ENCODE measurements at regions not wholly inside any gene's neighbourhood (a gene's known extent, or its start where the extent isn't known, plus 50 kb on each side); places are given as distances from the start of the nearest gene placed in this dataset.

GRCh38 chr12:82608706-82609105 lies 78.0 kb upstream of the TMTC2 start:
- Histone ChIP-seq H3K27me3 (ENCODE audit: control insufficient read depth, insufficient read depth, low read length) (no peaks in the 10 kb centered on the region), H3K27ac (ENCODE audit: insufficient read depth, low read length) (no peak overlapping the region), H4K5ac (ENCODE audit: low read depth, low read length) (no peak overlapping the region), H2AK9ac (replicated peaks; ENCODE audit: low read depth, low read length, poor library complexity) (no peak overlapping the region), H3K9me3 (ENCODE audit: control insufficient read depth, insufficient read depth, low read length) (no peaks in the 10 kb centered on the region; the same call in 1 of the 2 replicates), H3K4me2 (ENCODE audit: low read depth, low read length) (no peak overlapping the region), H3K4me1 (ENCODE audit: control insufficient read depth, insufficient read depth, low read length) (no peaks in the 10 kb centered on the region), H3K4me3 (ENCODE audit: insufficient read depth, low read depth, low read length) (no peak overlapping the region), H2BK5ac (ENCODE audit: low read depth, low read length, poor library complexity, severe bottlenecking) (no peak overlapping the region), H3K56ac (ENCODE audit: extremely low read depth, insufficient read depth, low read length) (no peak overlapping the region), H2BK120ac (ENCODE audit: low read depth, low read length) (no peak overlapping the region), H3K18ac (ENCODE audit: low read depth, low read length) (no peak overlapping the region), H3K23ac (ENCODE audit: low read depth, low read length) (no peak overlapping the region), H4K20me1 (ENCODE audit: insufficient read depth, low read length) (no peaks in the 10 kb centered on the region), H3K4ac (ENCODE audit: low read depth, low read length) (no peak overlapping the region), H4K91ac (ENCODE audit: insufficient read depth, low read depth, low read length) (no peak overlapping the region), H2AK5ac (ENCODE audit: low read depth, low read length) (no peak overlapping the region), H3K14ac (replicated peaks; ENCODE audit: low read depth, low read length) (no peak overlapping the region), H2BK15ac (ENCODE audit: low read depth, low read length) (no peak overlapping the region), H3K79me1 (ENCODE audit: low read depth in 1 of 2, low read length in 2 of 2) (no peaks in the 10 kb centered on the region), H2AFZ (replicated peaks; ENCODE audit: low read length, poor library complexity) (no peak overlapping the region), H4K8ac (ENCODE audit: low read depth in 2 of 2, low read length in 2 of 2) (no peak overlapping the region), H3K9ac (ENCODE audit: low read depth, low read length) (no peak overlapping the region), H2BK20ac (ENCODE audit: low read depth, low read length) (no peak overlapping the region), H3K9me1 (ENCODE audit: insufficient read depth, low read length) (no peaks in the 10 kb centered on the region), H3K36me3 (ENCODE audit: control insufficient read depth, insufficient read depth, low read length) (no peaks in the 10 kb centered on the region)
- ATAC-seq (ENCODE audit: low read depth) = peak; percentile 54
- no TSS peak for BruUV-seq (replicated peaks)
- intact Hi-C loops (cut with micrococcal nuclease) = no loop called here
- TF ChIP-seq, protein P1, sequence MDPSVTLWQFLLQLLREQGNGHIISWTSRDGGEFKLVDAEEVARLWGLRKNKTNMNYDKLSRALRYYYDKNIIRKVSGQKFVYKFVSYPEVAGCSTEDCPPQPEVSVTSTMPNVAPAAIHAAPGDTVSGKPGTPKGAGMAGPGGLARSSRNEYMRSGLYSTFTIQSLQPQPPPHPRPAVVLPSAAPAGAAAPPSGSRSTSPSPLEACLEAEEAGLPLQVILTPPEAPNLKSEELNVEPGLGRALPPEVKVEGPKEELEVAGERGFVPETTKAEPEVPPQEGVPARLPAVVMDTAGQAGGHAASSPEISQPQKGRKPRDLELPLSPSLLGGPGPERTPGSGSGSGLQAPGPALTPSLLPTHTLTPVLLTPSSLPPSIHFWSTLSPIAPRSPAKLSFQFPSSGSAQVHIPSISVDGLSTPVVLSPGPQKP (IDR thresholded peaks at IDR 0.05; ENCODE audit: borderline replicate concordance, low read depth, low read length) = no peak
- TF ChIP-seq MXI1 (IDR thresholded peaks at IDR 0.05; ENCODE audit: borderline replicate concordance, low read depth, low read length) (no peak), FOS (IDR thresholded peaks at IDR 0.05; ENCODE audit: low read depth, low read length) (no peak), USF2 (IDR thresholded peaks at IDR 0.05; ENCODE audit: low read depth, low read length) (no peak), MAFK (IDR thresholded peaks at IDR 0.05; ENCODE audit: low read depth, low read length) (no peak), RFX5 (IDR thresholded peaks at IDR 0.05; ENCODE audit: low read depth, low read length) (no peak), CEBPB (IDR thresholded peaks at IDR 0.05; ENCODE audit: low read depth, low read length) (no peak), NFE2L2 (IDR thresholded peaks at IDR 0.05; ENCODE audit: low read depth, low read length) (no peak), SMC3 (IDR thresholded peaks at IDR 0.05; ENCODE audit: low read depth, low read length) (no peak)
- in situ Hi-C loops (cut with MboI; ENCODE audit: low sequenced_read_pairs) = no loop called here
- ChIA-PET POLR2A (ENCODE audit: unreplicated experiment) (no interaction called here), CTCF (no interaction called here)
- DNase-seq = peak; percentile 2
- WGBS, 2 experiments (ENCODE audit: extremely low coverage in 2 of 2, insufficient read length in 1 of 2) = no CpG with 5 or more reads among the region's 1 CpG
- dilution Hi-C loops (cut with HindIII; ENCODE audit: low sequenced_read_pairs, unreplicated experiment) = no loop called here
